ENCODE measurements at regions not wholly inside any gene's neighbourhood (a gene's known extent, or its start where the extent isn't known, plus 50 kb on each side); places are given as distances from the start of the nearest gene placed in this dataset.

- no peak for DNase-seq (ENCODE audit: low spot score)
Measured at GRCh38 chr2:5401115-5401657, 291.0 kb upstream of the SOX11 start.

- no peak for DNase-seq (ENCODE audit: low spot score)
Measured at GRCh38 chr2:5403392-5403791, 288.8 kb upstream of the SOX11 start.

- DNase-seq (ENCODE audit: low spot score): no peak
Measured at GRCh38 chr2:5409898-5410381, 282.2 kb upstream of the SOX11 start.

- DNase-seq (ENCODE audit: low spot score): no peak
Measured at GRCh38 chr2:5410991-5411700, 281.0 kb upstream of the SOX11 start.

GRCh38 chr2:5412001-5412400 is 280.2 kb upstream of the SOX11 start:
- no peak for DNase-seq (ENCODE audit: low spot score)

GRCh38 chr2:5433855-5434254 is 258.3 kb upstream of the SOX11 start:
- no peak for DNase-seq (ENCODE audit: low spot score)

- DNase-seq (ENCODE audit: low spot score): no peak
Measured at GRCh38 chr2:5437375-5437774, 254.8 kb upstream of the SOX11 start.

GRCh38 chr2:5440174-5440573 is 252.0 kb upstream of the SOX11 start:
- DNase-seq (ENCODE audit: low spot score): no peak

GRCh38 chr2:5442736-5443135 is 249.4 kb upstream of the SOX11 start:
- no peak for DNase-seq (ENCODE audit: low spot score)

- no peak for DNase-seq (ENCODE audit: low spot score)
Measured at GRCh38 chr2:5444168-5444567, 248.0 kb upstream of the SOX11 start.

GRCh38 chr2:5444854-5445253 is 247.3 kb upstream of the SOX11 start:
- DNase-seq (ENCODE audit: low spot score): no peak

- no peak for DNase-seq (ENCODE audit: low spot score)
Measured at GRCh38 chr2:5449867-5450266, 242.3 kb upstream of the SOX11 start.

GRCh38 chr2:5453220-5454050 is 238.7 kb upstream of the SOX11 start:
- DNase-seq (ENCODE audit: low spot score): peak; percentile 95

- DNase-seq (ENCODE audit: low spot score): no peak
Measured at GRCh38 chr2:5454051-5454390, 238.2 kb upstream of the SOX11 start.

- DNase-seq (ENCODE audit: low spot score): peak; percentile 9
Measured at GRCh38 chr2:5459041-5459440, 233.1 kb upstream of the SOX11 start.

GRCh38 chr2:5464657-5465056 is 227.5 kb upstream of the SOX11 start:
- DNase-seq (ENCODE audit: low spot score): no peak

- DNase-seq (ENCODE audit: low spot score): no peak
Measured at GRCh38 chr2:5465859-5466258, 226.3 kb upstream of the SOX11 start.

- no peak for DNase-seq (ENCODE audit: low spot score)
Measured at GRCh38 chr2:5467178-5467905, 224.8 kb upstream of the SOX11 start.

GRCh38 chr2:5472673-5473072 is 219.5 kb upstream of the SOX11 start:
- no peak for DNase-seq (ENCODE audit: low spot score)

GRCh38 chr2:5473635-5474034 is 218.5 kb upstream of the SOX11 start:
- DNase-seq (ENCODE audit: low spot score): no peak

- DNase-seq (ENCODE audit: low spot score): no peak
Measured at GRCh38 chr2:5474716-5475115, 217.5 kb upstream of the SOX11 start.

- no peak for DNase-seq (ENCODE audit: low spot score)
Measured at GRCh38 chr2:5479265-5479928, 212.8 kb upstream of the SOX11 start.
